HCT116 (cell line): ENCODE measurements at regions not wholly inside any gene's neighbourhood (a gene's known extent, or its start where the extent isn't known, plus 50 kb on each side); places are given as distances from the start of the nearest gene placed in this dataset.

Experiments
- ATAC-seq: fragments of 200-7000 bp; cut with Tn5 transposase; 2 replicates; pipeline ENCODE4 v1.9.1; 2020; ENCODE audit warnings: mild to moderate bottlenecking, moderate library complexity
- BruUV-seq: library from RNA; stranded (reverse); fragments of 400-500 nt; replicated peaks from 2 replicates; lab custom pipeline; 2021; lab: Mats Ljungman, UMichigan
- CTCF ChIA-PET: fragments of 300-600 bp; sonication (Branson Sonifier 250); formaldehyde crosslinking; loops from one replicate; lab custom pipeline; 2021; ENCODE audit warnings: antibody characterized with exemption; lab: Charles Lee
- POLR2A ChIA-PET: fragments of 300-600, 350-600 bp; sonication (Branson Sonifier 250); formaldehyde crosslinking; loops from one replicate; lab custom pipeline; 2021; ENCODE audit warnings: antibody characterized with exemption; lab: Charles Lee
- RAD21 ChIA-PET, 2 experiments: fragments of 300-600 bp; sonication (Branson Sonifier 250); formaldehyde crosslinking; loops; one replicate each; lab custom pipeline; 2023; ENCODE audit warnings: low total read pairs in 2 of 2; ENCODE audit not compliant: uncharacterized antibody in 2 of 2, unreplicated experiment in 2 of 2, low non-redundant PET in 1 of 2; lab: Charles Lee
- DNase-seq: peaks from one replicate; pipeline ENCODE4 v3.0.0-alpha.2; 2010; ENCODE audit warnings: low read depth, low spot score
- H2AFZ ChIP-seq: fragments of 200-600 bp; shearing (Covaris generic), sonication (generic); 2 replicates; pipeline ENCODE4 v1.6.1; 2017; ENCODE audit warnings: low read depth, mixed run types, mixed read lengths, antibody characterized with exemption, low read length; ENCODE audit not compliant: poor library complexity, severe bottlenecking
- H3K27ac ChIP-seq: 2 replicates; pipeline ENCODE4 v1.5.1; 2012; ENCODE audit warnings: low read depth, low read length
- H3K27me3 ChIP-seq: fragments of 200-600 bp; sonication (generic); 2 replicates; pipeline ENCODE4 v1.6.1; 2016; ENCODE audit warnings: mixed run types, low read length, mixed read lengths; ENCODE audit not compliant: insufficient read depth
- H3K36me3 ChIP-seq, 2 experiments: fragments of 200-500 bp in 1 of 2; fragments of 200-600 bp in 1 of 2; sonication (Bioruptor generic) in 1 of 2; sonication (generic) in 1 of 2; 2 replicates each; pipeline versions ENCODE4 v1.5.1 to v1.6.1; 2014 to 2016; ENCODE audit warnings: low read length in 2 of 2, inconsistent platforms in 1 of 2, mixed read lengths in 1 of 2, mixed run types in 1 of 2; ENCODE audit not compliant: insufficient read depth in 2 of 2, control insufficient read depth in 1 of 2
- H3K4me1 ChIP-seq, 2 experiments: fragments of 200-600 bp in 1 of 2; sonication (generic) in 1 of 2; 2 replicates each; pipeline versions ENCODE4 v1.5.1 to v1.6.1; 2012 to 2017; ENCODE audit warnings: low read length in 2 of 2, inconsistent platforms in 1 of 2, mild to moderate bottlenecking in 1 of 2, mixed read lengths in 1 of 2, mixed run types in 1 of 2, moderate library complexity in 1 of 2; ENCODE audit not compliant: insufficient read depth in 2 of 2, control insufficient read depth in 1 of 2
- H3K4me2 ChIP-seq: fragments of 200-600 bp; sonication (generic); 2 replicates; pipeline ENCODE4 v1.6.1; 2017; ENCODE audit warnings: mixed run types, low read length, mixed read lengths
- H3K4me3 ChIP-seq, 2 experiments: fragments of 200-600 bp in 1 of 2; sonication (generic) in 1 of 2; replicated peaks in 1 of 2; 2 replicates each; pipeline ENCODE4 v1.5.1; 2011 to 2016; ENCODE audit warnings: low read length in 2 of 2, control low read depth in 1 of 2, low read depth in 1 of 2, mild to moderate bottlenecking in 1 of 2, mixed read lengths in 1 of 2, mixed run types in 1 of 2
- H3K79me2 ChIP-seq: fragments of 200-600 bp; sonication (generic); 2 replicates; pipeline ENCODE4 v1.6.1; 2017; ENCODE audit warnings: mild to moderate bottlenecking, mixed run types, low read length, moderate library complexity, mixed read lengths; ENCODE audit not compliant: insufficient read depth
- H3K9ac ChIP-seq: fragments of 200-600 bp; sonication (generic); 2 replicates; pipeline ENCODE4 v1.6.1; 2016; ENCODE audit warnings: low read length, mixed read lengths
- H3K9me2 ChIP-seq: fragments of 200-600 bp; sonication (generic), shearing (Covaris generic); 2 replicates; pipeline ENCODE4 v1.6.1; 2017; ENCODE audit warnings: mixed run types, mild to moderate bottlenecking, moderate library complexity; ENCODE audit not compliant: insufficient read depth
- H3K9me3 ChIP-seq, 2 experiments: fragments of 200-500 bp in 1 of 2; fragments of 200-600 bp in 1 of 2; sonication (Bioruptor generic) in 1 of 2; sonication (generic) in 1 of 2; 2 replicates each; pipeline ENCODE4 v1.6.1; 2014 to 2017; ENCODE audit warnings: low read length in 2 of 2, mixed read lengths in 2 of 2, inconsistent platforms in 1 of 2, low read depth in 1 of 2, mild to moderate bottlenecking in 1 of 2, mixed run types in 1 of 2, moderate library complexity in 1 of 2; ENCODE audit not compliant: control insufficient read depth in 1 of 2, insufficient read depth in 1 of 2
- H4K20me1 ChIP-seq: fragments of 200-600 bp; sonication (generic), shearing (Covaris generic); 2 replicates; pipeline ENCODE4 v1.6.1; 2017; ENCODE audit warnings: mixed run types, mild to moderate bottlenecking, moderate library complexity; ENCODE audit not compliant: insufficient read depth
- ATF3 ChIP-seq: IDR thresholded peaks from 2 replicates; pipeline ENCODE4 v1.6.1; 2012
- CBX3 ChIP-seq: IDR thresholded peaks from 2 replicates; pipeline ENCODE4 v1.6.1; 2012; ENCODE audit warnings: low read depth
- CEBPB ChIP-seq: IDR thresholded peaks from 2 replicates; pipeline ENCODE4 v1.6.1; 2012; ENCODE audit warnings: low read depth
- CTCF ChIP-seq, 3 experiments: fragments of 200-600 bp in 1 of 3; sonication (generic) in 1 of 3; IDR thresholded peaks in 2 of 3; conservative IDR thresholded peaks in 1 of 3; 2 replicates each; pipeline ENCODE4 v1.5.1; 2012 to 2017; ENCODE audit warnings: low read depth in 2 of 3, low read length in 2 of 3, antibody characterized with exemption in 1 of 3, borderline replicate concordance in 1 of 3, control low read depth in 1 of 3, mild to moderate bottlenecking in 1 of 3, mixed read lengths in 1 of 3, mixed run types in 1 of 3, moderate library complexity in 1 of 3; ENCODE audit not compliant: insufficient read depth in 1 of 3
- ELF1 ChIP-seq: IDR thresholded peaks from 2 replicates; pipeline ENCODE4 v1.6.1; 2012; ENCODE audit warnings: low read depth, borderline replicate concordance
- POLR2A ChIP-seq: IDR thresholded peaks from 2 replicates; pipeline ENCODE4 v1.7.0; 2011; ENCODE audit warnings: borderline replicate concordance; ENCODE audit not compliant: insufficient read depth, insufficient read length; ENCODE audit errors: extremely low read depth
- POLR2AphosphoS5 ChIP-seq: IDR thresholded peaks from 2 replicates; pipeline ENCODE4 v1.6.1; 2011; ENCODE audit warnings: mild to moderate bottlenecking, low read depth, low read length, moderate library complexity
- SIN3A ChIP-seq: IDR thresholded peaks from 2 replicates; pipeline ENCODE4 v1.6.1; 2012; ENCODE audit warnings: low read depth
- SRF ChIP-seq: IDR thresholded peaks from 2 replicates; pipeline ENCODE4 v1.6.1; 2012; ENCODE audit warnings: low read depth
- YY1 ChIP-seq: IDR thresholded peaks from 2 replicates; pipeline ENCODE4 v1.6.1; 2011; ENCODE audit warnings: low read length, low read depth, moderate library complexity, mild to moderate bottlenecking; ENCODE audit not compliant: insufficient replicate concordance; ENCODE audit errors: extremely low read depth
- ZBTB33 ChIP-seq: IDR thresholded peaks from 2 replicates; pipeline ENCODE4 v1.6.1; 2011; ENCODE audit warnings: mild to moderate bottlenecking, low read length, moderate library complexity; ENCODE audit not compliant: insufficient replicate concordance; ENCODE audit errors: extremely low read depth
- intact Hi-C: fragments of 100-400 bp; cut with micrococcal nuclease; formaldehyde crosslinking; loops from 2 replicates; pipeline ENCODE4 v1.10.0; 2022

GRCh38 chr1:83083589-83084224 lies 915.2 kb downstream of the TTLL7 start:
- H3K27ac ChIP-seq, result no peak overlapping the region
- H2AFZ ChIP-seq, result no peak overlapping the region
- intact Hi-C loops, result no loop called here
- H3K9ac ChIP-seq, result no peak overlapping the region
- DNase-seq (no peak), ATAC-seq (no peak)
- H3K9me2 ChIP-seq, result no peaks in the 10 kb centered on the region
- no peak overlapping the region for H3K4me2 ChIP-seq
- POLR2A ChIA-PET, result no interaction called here
- H3K79me2 ChIP-seq, result no peaks in the 10 kb centered on the region
- peaks cover 0 to 3% of the 10 kb centered on the region in 2 experiments; a peak in 1 of 4 replicates for H3K9me3 ChIP-seq
- BruUV-seq, result no TSS peak
- RAD21 ChIA-PET, result no interaction called here
- H3K4me1 ChIP-seq, result no peaks in the 10 kb centered on the region
- no peak overlapping the region for H3K4me3 ChIP-seq
- H4K20me1 ChIP-seq, result no peaks in the 10 kb centered on the region
- CTCF ChIA-PET, result no interaction called here
- H3K27me3 ChIP-seq, result no peaks in the 10 kb centered on the region
- TF ChIP-seq SIN3A (no peak), ELF1 (no peak), ATF3 (no peak), POLR2AphosphoS5 (no peak), CEBPB (no peak), CBX3 (no peak), CTCF (IDR thresholded peaks at IDR 0.05 in 2 of 3, conservative IDR thresholded peaks at IDR 0.05 in 1 of 3; ENCODE audit: borderline replicate concordance in 1 of 3, insufficient read depth in 1 of 3, low read depth in 2 of 3, low read length in 2 of 3) (no peak), SRF (no peak), ZBTB33 (no peak), POLR2A (no peak), YY1 (no peak)
- H3K36me3 ChIP-seq, result no peaks in the 10 kb centered on the region
